ENCODE measurements at regions not wholly inside any gene's neighbourhood (a gene's known extent, or its start where the extent isn't known, plus 50 kb on each side); places are given as distances from the start of the nearest gene placed in this dataset.

- DNase-seq, result no peak
These were observed 305.0 kb downstream of the PTEN start for GRCh38 chr10:88168171-88169036.

DNA sequence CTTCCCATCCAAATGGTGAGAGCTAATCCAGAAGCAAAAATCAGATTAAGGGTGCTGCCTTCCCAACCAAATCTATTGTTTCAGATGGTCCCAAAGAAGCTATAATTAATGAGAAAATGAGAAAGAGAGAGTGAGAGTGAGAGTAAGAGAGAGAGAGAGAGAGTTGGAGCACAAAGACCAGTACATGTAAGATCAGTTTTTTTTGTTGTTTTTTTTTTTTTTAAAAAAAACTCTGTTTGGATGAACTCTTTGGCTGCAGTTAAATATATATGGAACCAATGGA is 305.6 kb downstream of the PTEN start:
- DNase-seq, result no peak

GRCh38 chr10:88170628-88171027 is 307.2 kb downstream of the PTEN start:
- DNase-seq, result no peak

DNA sequence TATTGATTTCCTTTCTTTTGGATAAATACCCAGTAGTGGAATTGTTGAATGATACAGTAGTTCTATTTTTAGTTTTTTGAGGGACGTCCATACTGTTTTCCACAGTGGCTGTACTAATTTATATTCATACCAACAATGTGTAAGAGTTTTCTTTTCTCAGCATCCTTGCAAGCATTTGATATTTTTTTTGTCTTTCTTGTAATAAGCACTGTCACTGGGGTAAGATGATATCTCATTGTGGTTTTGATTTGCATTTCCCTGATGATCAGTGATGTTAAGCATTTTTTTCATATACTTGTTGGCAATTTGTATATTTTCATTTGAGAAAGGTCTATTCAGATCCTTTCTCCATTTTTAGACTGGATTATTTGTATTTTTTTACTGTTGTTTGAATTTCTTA is 308.7 kb downstream of the PTEN start:
- no peak for DNase-seq

DNA sequence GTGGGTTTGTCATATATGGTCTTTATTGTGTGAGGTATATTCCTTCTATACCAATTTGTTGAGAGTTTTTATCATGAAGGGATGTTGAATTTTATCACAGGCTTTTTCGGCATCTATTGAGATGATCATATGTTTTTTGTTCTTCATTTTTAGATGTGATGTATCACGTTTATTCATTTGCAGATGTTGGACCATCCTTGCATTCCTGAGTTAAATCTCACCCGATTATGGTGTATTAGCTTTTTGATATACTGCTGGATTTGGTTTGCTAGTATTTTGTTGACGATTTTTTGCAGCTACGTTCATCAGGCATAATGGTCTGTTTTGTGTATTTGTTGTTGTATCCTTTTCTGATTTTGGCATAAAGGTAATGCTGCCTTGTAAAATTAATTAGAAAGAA is 311.0 kb downstream of the PTEN start:
- DNase-seq, result no peak

DNA sequence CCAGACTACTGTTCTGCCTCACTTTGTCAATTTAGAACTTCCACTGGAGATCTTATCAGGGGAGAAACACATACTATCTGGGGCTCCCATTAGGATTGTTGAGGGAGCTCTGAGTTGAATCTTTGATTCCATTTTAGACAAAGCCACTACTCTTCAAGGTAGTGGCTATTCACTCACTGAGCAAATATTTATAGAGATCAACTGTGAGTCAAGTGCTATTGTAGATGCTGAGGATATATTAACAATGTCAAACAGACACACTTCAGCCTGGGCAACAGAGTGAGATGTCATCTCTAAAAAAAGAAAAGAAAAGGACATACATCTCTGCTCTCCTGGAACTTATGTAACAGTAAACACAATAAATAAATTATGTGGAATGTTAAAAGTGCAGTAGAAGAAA is 315.3 kb downstream of the PTEN start:
- no peak for DNase-seq

DNA sequence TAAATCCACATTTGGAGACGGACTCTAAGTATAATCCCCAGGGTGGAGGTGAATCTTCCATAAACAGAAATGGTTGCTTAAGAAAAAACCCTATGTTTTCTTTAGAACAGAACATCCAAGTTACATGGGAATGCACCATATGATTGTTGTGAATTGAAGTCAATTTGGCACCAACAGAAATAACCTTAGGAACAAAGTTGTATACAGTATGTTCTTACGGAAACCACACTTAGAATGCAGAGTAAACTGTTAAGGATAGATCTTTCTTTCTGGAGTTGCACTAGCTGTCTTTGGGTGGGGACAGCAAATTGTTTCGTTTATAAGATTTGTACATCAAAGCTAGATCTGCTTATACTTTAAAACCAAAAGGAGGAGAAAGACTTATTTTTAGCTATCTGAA is 316.4 kb downstream of the PTEN start:
- DNase-seq, result no peak

DNA sequence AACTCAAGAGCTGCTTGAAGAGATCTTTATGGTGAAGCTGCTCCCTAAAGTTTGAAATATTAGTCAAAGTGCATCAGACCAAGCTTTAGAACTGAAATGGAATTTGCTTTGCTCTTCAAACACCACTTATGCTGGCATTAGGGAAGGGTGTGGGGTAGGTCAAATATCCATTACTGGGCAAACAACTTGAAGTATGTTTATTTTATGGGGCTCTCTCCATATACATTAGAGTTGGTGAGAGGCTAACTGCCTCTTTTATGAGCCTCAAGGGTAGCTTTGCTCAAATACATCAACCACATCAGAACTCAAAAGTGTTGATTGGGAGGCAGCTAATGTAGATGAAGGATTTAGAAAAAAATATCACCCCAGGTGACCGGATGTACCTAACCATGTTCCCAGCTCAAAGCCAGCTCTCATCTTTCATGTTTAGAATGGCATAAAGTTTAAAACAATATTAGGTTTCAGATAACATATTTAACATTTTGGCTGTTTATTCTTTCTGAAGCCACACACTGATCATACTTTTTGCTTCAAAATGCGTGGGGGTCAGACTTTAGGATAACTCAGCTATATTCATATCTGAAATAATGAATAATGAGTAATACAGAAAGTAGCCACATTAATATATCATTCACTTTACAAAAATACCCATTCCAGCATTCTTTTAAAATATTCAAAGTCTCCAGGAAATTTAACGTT is 318.6 kb downstream of the PTEN start:
- DNase-seq, result no peak

GRCh38 chr10:88182601-88182930 is 319.1 kb downstream of the PTEN start:
- DNase-seq, result no peak

DNA sequence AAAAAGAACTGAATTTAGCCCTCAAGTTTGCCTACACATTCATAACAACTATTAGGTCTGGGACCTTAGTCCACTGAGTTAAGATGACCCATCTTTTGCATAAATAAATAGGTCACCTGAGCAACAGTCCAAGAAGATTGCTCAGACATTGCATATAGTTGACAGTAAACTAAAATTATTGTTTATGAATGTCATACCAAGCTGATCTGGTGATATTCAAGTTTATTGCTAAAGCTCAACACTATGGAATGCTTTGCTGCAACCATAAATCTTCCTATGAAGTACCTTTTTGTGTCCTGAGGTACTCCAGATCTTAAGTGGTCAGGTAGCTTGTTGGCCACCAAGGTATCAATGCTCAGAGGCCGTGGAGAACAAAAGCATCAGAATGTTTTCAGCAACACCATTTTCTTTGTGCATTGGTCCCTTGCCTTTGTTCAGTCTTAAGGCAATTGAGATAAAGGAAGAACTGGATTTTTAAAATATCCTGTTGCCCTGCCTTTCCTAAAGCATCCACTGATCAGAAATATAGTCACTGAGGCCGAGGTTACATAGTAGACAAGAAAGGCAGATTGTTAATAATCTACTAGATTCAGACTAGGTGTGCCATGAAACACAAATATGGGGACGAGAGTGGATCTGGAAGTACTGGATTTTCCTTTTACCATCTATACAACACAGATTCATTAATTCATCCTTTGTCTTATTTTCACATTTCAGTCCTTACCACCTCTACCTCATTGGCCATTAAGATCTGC is 321.3 kb downstream of the PTEN start:
- no peak for DNase-seq

DNA sequence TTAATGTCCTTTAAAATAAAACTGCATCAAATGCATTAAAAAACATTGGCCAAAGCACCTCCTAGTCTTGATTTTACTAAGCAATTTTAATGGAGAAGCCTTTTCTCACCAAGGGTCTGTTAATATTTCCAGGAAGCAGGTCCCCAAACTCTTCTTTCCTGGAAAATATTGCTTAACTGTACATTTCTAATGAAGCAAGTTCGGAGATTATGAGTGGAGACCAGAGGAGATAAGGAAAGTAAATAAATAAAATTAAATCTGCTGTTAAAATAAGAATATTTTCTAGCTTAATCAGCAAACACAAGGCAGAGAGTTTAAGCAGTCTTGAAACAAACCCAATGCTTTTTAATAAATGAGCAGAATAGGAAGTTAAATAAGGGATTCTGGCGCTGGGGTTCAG is 322.4 kb downstream of the PTEN start:
- no peak for DNase-seq

DNA sequence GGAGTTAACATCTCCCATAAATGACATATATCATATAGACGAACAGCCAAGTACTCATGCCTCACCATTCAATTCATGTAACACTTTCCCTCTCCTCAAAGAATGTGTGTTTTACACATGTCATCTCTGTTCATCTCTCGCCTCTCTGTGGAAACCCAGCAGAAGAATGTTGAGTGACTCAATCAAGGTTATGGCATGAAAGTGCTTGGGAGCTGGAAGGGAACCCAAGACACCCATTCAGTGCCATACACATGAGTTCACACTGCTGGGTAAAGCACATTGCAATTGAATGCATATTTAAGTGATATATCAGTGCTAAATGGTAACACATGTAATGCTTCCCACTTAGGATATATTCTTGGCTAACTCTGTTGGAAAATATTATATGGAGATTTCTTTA is 322.9 kb downstream of the PTEN start:
- peak in 2 of 3 donors; percentile 48 to 89 for DNase-seq

DNA sequence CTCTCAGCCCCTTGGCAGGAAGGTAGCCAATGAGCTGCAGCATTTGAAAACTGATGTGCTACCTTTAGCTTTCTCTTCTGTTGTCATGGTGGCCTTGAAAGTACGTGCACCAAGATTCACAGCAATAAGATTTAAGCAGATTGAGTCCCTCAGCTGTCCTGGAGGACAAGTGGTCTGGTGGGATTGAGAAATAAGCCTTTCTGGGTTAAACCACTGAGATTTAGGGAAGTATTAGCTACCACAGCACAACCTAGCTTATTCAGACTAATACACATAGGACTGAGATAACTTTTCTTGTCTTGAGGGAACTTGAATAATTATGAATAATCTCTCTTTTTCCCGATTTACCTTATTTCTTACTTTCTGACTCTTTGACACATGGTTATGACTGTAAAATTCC is 324.0 kb downstream of the PTEN start:
- no peak for DNase-seq

DNA sequence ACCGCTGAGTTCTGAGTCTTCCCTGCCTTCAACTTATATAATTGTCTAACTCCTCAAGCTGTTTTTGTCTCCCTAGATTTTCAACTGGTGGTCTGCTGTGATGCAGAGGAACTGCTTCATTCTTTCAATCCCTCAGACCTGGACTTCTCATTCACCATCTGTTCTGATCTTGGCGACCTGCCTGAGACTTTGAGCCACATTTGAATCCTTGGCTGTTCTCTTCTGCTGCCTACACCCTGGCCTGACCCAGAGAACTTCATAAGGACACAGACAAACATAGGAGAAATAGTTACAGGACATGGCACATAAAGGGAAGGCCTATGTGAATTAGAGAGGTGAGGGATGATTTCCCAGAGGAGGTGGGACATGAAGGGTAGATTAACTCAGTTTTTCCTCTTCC is 326.7 kb downstream of the PTEN start:
- DNase-seq, result peak in 1 of 3 donors; percentile 17

- DNase-seq, result peak in 1 of 3 donors; percentile 32
These were observed 327.3 kb downstream of the PTEN start for GRCh38 chr10:88190540-88191235.

DNA sequence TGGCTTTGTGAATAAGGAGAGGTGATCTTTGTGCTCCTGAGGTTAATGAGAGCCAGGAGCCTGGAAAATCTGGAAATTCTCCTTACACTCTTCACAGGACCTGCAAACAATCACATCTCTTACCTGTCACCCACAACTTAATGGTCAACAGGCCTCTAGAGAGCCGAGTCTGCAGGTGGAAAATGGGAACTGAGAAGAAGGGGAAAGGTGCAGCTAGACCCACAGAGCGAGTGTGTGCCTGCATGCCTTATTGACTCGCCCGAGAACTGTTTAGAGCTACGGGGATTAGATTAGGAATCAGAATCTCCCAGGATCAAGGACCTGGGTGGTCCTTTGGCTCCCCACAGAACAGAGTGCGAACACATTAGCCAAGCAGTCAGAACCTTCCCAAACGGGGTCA is 329.6 kb downstream of the PTEN start:
- DNase-seq, result no peak

DNA sequence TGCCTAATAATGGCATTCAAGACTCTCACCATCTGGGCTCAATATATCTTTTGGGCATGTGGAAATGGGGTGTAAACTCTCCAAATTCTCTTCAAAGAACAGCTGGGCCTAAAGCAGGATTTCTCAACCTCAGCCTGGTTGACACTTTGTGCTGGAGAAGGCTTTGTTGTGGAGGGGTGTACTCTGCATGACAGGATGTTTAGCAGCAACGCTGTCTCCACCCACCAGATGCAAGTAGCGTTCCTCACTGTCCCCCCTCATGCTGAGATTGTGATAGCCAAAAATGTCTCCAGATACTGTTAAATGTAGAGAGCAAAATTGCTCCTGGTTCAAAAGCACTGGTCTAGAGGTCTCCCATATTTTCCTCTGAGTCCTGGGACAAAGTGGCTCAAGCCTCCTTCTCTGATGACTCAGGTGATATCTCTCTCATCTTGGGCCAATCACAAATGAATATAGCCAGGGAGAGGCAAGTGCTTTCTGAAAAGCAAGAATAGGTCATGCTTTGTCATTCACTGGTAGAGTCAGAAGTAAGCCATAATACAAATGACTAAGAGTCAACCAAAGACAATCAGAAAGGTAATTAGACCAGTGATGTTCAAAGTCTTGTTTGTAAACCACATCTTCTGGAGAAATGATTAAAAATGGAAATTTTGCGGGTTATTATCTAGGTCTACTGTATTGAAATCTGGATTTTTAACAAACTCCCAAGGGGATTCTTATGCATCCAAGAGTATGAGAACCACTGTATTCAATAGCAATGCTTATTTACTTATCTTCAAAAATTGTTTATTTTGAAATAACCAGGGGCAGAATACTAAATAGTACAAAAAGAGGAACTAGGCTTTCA is 330.8 kb downstream of the PTEN start:
- no peak for DNase-seq

DNA sequence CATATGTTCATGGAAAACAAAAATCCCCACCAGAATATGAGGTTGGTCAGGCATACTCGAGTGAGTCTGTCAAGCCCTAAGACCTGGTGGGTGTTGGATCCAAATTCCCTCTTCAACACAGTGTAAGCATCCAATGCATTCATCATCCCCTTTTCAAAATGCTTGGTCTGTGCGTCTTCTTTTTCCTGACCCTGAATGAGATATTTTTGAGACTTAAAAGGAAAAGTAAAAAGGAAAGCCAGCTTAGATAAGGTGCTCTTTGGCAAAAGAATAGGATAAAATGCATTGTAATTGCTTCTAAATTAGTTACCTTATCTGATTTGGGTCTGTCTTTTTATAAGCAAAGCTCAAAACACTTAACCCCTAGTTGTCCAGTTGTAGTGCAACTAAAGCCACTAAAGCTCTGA is 331.5 kb downstream of the PTEN start:
- no peak for DNase-seq

DNA sequence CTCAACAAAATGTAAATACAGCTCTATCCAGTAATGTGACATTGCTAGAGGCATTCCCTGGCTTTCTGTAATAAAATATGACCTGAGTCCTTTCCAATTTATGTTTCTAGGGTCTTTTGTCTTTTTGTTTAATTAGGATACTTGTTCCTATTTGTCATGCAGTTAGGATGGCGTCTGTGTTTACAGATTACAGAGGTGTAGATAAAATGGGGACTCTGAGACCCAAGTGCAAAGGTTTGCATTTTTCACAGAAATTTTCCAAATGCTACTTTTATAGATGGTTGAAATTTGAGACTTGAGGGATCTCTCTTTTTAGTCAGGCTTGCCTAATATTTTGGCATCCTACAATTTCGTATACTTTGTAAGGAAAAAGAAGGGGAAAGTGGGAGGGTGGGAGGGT is 332.4 kb downstream of the PTEN start:
- DNase-seq, result peak in 1 of 3 donors; percentile 25

GRCh38 chr10:88196291-88196690 is 332.9 kb downstream of the PTEN start:
- DNase-seq, result peak in 1 of 3 donors; percentile 55

GRCh38 chr10:88198023-88198422 is 334.6 kb downstream of the PTEN start:
- no peak for DNase-seq
